Endothelial cell of umbilical vein (primary cell): ENCODE measurements at regions not wholly inside any gene's neighbourhood (a gene's known extent, or its start where the extent isn't known, plus 50 kb on each side); places are given as distances from the start of the nearest gene placed in this dataset.

Source experiments
- BruUV-seq: library from RNA; stranded (reverse); fragments of 400-500 nt; replicated peaks from 2 replicates; lab custom pipeline; 2021; lab: Mats Ljungman, UMichigan
- CTCF ChIA-PET: fragments of 300-600, 350-600 bp; sonication (Branson Sonifier 250); formaldehyde crosslinking; loops from one replicate; lab custom pipeline; 2021; ENCODE audit warnings: antibody characterized with exemption, inconsistent platforms; lab: Charles Lee
- POLR2A ChIA-PET: fragments of 300-600, 350-600 bp; sonication (Branson Sonifier 250); formaldehyde crosslinking; loops from one replicate; lab custom pipeline; 2021; ENCODE audit warnings: antibody characterized with exemption, inconsistent platforms; lab: Charles Lee
- DNase-seq: peaks from one replicate; pipeline ENCODE4 v3.0.0-alpha.2; 2011; ENCODE audit warnings: low read depth, low spot score
- FAIRE-seq: peaks from 2 replicates; lab custom pipeline; 2011; peaks lifted over from hg19 to GRCh38; lab: Jason Lieb, UNC
- H2AFZ ChIP-seq: 2 replicates; pipeline ENCODE4 v1.6.0; 2012; ENCODE audit warnings: low read depth, low read length, control low read depth, inconsistent platforms
- H3K27ac ChIP-seq: 2 replicates; pipeline ENCODE4 v1.5.1; 2011; ENCODE audit warnings: low read depth, mild to moderate bottlenecking, control low read depth, low read length, moderate library complexity; ENCODE audit not compliant: insufficient read depth
- H3K27me3 ChIP-seq, 2 experiments: 2 replicates each; pipeline versions ENCODE4 v1.6.0 to v1.6.1; 2011; ENCODE audit warnings: low read length in 2 of 2, mixed read lengths in 1 of 2; ENCODE audit not compliant: control insufficient read depth in 2 of 2, insufficient read depth in 2 of 2
- H3K36me3 ChIP-seq, 2 experiments: 2 replicates in 1 of 2; 3 replicates in 1 of 2; pipeline ENCODE4 v1.5.1; 2011; ENCODE audit warnings: low read length in 2 of 2, mild to moderate bottlenecking in 1 of 2, moderate library complexity in 1 of 2; ENCODE audit not compliant: control insufficient read depth in 2 of 2, insufficient read depth in 2 of 2; ENCODE audit errors: extremely low read depth in 1 of 2
- H3K4me1 ChIP-seq: 3 replicates; pipeline ENCODE4 v1.5.1; 2011; ENCODE audit warnings: mild to moderate bottlenecking, low read length; ENCODE audit not compliant: control insufficient read depth, insufficient read depth; ENCODE audit errors: extremely low read depth
- H3K4me2 ChIP-seq: 2 replicates; pipeline ENCODE4 v1.6.1; 2011; ENCODE audit warnings: low read length, control low read depth, mixed read lengths; ENCODE audit not compliant: insufficient read depth
- H3K4me3 ChIP-seq, 3 experiments: fragments of 200-600 bp in 1 of 3; sonication (generic), shearing (Covaris generic) in 1 of 3; replicated peaks in 1 of 3; 2 replicates each; pipeline ENCODE4 v1.5.1; 2011 to 2016; ENCODE audit warnings: control low read depth in 3 of 3, low read length in 3 of 3, mild to moderate bottlenecking in 2 of 3, inconsistent platforms in 1 of 3, low read depth in 1 of 3, moderate library complexity in 1 of 3; ENCODE audit not compliant: insufficient read depth in 1 of 3
- H3K79me2 ChIP-seq: 2 replicates; pipeline ENCODE4 v1.6.0; 2012; ENCODE audit warnings: low read length, inconsistent platforms; ENCODE audit not compliant: control insufficient read depth, insufficient read depth
- H3K9ac ChIP-seq: replicated peaks from 2 replicates; pipeline ENCODE3; 2011; ENCODE audit warnings: low read length, control low read depth; ENCODE audit not compliant: insufficient read depth; ENCODE audit errors: extremely low read depth
- H3K9me1 ChIP-seq: replicated peaks from 3 replicates; pipeline ENCODE4 v1.6.0; 2011; ENCODE audit warnings: mild to moderate bottlenecking, low read length; ENCODE audit not compliant: control insufficient read depth, insufficient read depth; ENCODE audit errors: extremely low read depth
- H3K9me3 ChIP-seq: replicated peaks from 2 replicates; pipeline ENCODE4 v1.5.1; 2012; ENCODE audit warnings: low read length, inconsistent platforms; ENCODE audit not compliant: control insufficient read depth, insufficient read depth
- H4K20me1 ChIP-seq: replicated peaks from 2 replicates; pipeline ENCODE3; 2011; ENCODE audit warnings: mild to moderate bottlenecking, low read length; ENCODE audit not compliant: control insufficient read depth, insufficient read depth; ENCODE audit errors: extremely low read depth
- EZH2 ChIP-seq: IDR thresholded peaks from 2 replicates; pipeline ENCODE4 v1.6.1; 2012; ENCODE audit warnings: borderline replicate concordance, low read depth, mild to moderate bottlenecking, moderate library complexity, low read length, inconsistent platforms; ENCODE audit not compliant: severe bottlenecking
- FOS ChIP-seq: IDR thresholded peaks from 2 replicates; pipeline ENCODE4 v1.6.1; 2011; ENCODE audit warnings: mild to moderate bottlenecking, low read length, moderate library complexity, borderline replicate concordance; ENCODE audit not compliant: insufficient read depth
- GATA2 ChIP-seq: IDR thresholded peaks from 2 replicates; pipeline ENCODE4 v1.7.0; 2011; ENCODE audit warnings: low read depth, mild to moderate bottlenecking, moderate library complexity, mixed read lengths, low read length; ENCODE audit not compliant: insufficient read length, insufficient read depth
- JUN ChIP-seq: IDR thresholded peaks from 2 replicates; pipeline ENCODE4 v1.6.1; 2011; ENCODE audit warnings: borderline replicate concordance, low read depth; ENCODE audit not compliant: insufficient read length, insufficient read depth
- MYC ChIP-seq: IDR thresholded peaks from one replicate; pipeline ENCODE4 v1.6.1; 2011; ENCODE audit warnings: mild to moderate bottlenecking, low read depth, low read length
- POLR2A ChIP-seq: IDR thresholded peaks from 2 replicates; pipeline ENCODE4 v1.6.1; 2012; ENCODE audit warnings: low read depth, mild to moderate bottlenecking, control low read depth, low read length
- POLR2AphosphoS5 ChIP-seq: IDR thresholded peaks from 2 replicates; pipeline ENCODE4 v1.6.1; 2012; ENCODE audit warnings: low read depth, mild to moderate bottlenecking, control low read depth, low read length, moderate library complexity; ENCODE audit not compliant: insufficient read depth
- dilution Hi-C: fragments of 300-500 bp; cut with MboI; formaldehyde crosslinking; loops from one replicate; pipeline ENCODE4 v1.15.0; 2019; ENCODE audit warnings: low sequenced_read_pairs; ENCODE audit not compliant: extremely low pct_ligation_motif_present
- intact Hi-C: fragments of 100-400 bp; cut with micrococcal nuclease; formaldehyde crosslinking; loops from one replicate; pipeline ENCODE4 v1.10.0; 2022
- TF ChIP-seq, protein P1 (sequence below): IDR thresholded peaks from 2 replicates; pipeline ENCODE4 v1.6.1; 2011; ENCODE audit not compliant: insufficient read depth, insufficient read length
- TF ChIP-seq, protein P2 (sequence below), 2 donors: IDR thresholded peaks; 1 replicate in 1 of 2; 2 replicates in 1 of 2; pipeline ENCODE4 v1.5.1; 2011; ENCODE audit warnings: low read length in 2 of 2, mild to moderate bottlenecking in 2 of 2, moderate library complexity in 2 of 2, control low read depth in 1 of 2, inconsistent platforms in 1 of 2, low read depth in 1 of 2; ENCODE audit not compliant: insufficient read depth in 1 of 2; ENCODE audit errors: extremely low read depth in 1 of 2

DNA sequence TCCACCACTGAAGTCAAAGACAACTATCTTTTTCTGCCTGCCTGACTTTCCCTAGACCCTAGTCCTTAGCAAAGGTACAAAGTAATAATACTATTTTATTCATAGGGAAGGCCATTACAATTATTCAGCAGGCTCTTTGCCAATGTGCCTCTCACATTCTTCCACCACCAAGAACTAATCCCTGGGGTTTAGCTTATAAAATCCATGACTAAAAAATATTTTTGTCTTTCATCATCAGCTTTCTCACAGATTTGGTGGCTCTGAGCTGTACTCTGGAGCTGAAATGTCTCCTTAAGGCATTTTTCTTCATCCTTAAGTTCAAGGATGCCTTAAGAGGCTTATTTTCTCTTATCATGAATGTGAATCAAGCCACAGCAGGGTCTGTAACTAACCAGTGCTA is 96.1 kb downstream of the OXGR1 start:
- H3K27me3 ChIP-seq: no peaks in the 10 kb centered on the region
- ChIA-PET POLR2A (no interaction called here), CTCF (no interaction called here)
- BruUV-seq: no TSS peak
- no peaks in the 10 kb centered on the region for H3K9me3 ChIP-seq
- H3K4me1 ChIP-seq: peaks cover 9% of the 10 kb centered on the region
- intact Hi-C loops (no loop called here), dilution Hi-C loops (no loop called here)
- no peak overlapping the region for H2AFZ ChIP-seq
- no peak overlapping the region for H3K9ac ChIP-seq
- H3K79me2 ChIP-seq: no peaks in the 10 kb centered on the region
- FAIRE-seq: no peak
- H3K36me3 ChIP-seq: no peaks in the 10 kb centered on the region
- no peak overlapping the region for H3K27ac ChIP-seq
- H3K9me1 ChIP-seq: no peaks in the 10 kb centered on the region
- no peak overlapping the region for H3K4me3 ChIP-seq
- H4K20me1 ChIP-seq: no peaks in the 10 kb centered on the region
- DNase-seq: no peak
- TF ChIP-seq, protein P1, sequence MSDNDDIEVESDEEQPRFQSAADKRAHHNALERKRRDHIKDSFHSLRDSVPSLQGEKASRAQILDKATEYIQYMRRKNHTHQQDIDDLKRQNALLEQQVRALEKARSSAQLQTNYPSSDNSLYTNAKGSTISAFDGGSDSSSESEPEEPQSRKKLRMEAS: no peak
- TF ChIP-seq MYC: no peak
- no peak for TF ChIP-seq POLR2AphosphoS5
- TF ChIP-seq FOS: no peak
- no peak for TF ChIP-seq EZH2
- no peak for TF ChIP-seq POLR2A
- TF ChIP-seq JUN: no peak
- no peak for TF ChIP-seq GATA2
- TF ChIP-seq, protein P2, sequence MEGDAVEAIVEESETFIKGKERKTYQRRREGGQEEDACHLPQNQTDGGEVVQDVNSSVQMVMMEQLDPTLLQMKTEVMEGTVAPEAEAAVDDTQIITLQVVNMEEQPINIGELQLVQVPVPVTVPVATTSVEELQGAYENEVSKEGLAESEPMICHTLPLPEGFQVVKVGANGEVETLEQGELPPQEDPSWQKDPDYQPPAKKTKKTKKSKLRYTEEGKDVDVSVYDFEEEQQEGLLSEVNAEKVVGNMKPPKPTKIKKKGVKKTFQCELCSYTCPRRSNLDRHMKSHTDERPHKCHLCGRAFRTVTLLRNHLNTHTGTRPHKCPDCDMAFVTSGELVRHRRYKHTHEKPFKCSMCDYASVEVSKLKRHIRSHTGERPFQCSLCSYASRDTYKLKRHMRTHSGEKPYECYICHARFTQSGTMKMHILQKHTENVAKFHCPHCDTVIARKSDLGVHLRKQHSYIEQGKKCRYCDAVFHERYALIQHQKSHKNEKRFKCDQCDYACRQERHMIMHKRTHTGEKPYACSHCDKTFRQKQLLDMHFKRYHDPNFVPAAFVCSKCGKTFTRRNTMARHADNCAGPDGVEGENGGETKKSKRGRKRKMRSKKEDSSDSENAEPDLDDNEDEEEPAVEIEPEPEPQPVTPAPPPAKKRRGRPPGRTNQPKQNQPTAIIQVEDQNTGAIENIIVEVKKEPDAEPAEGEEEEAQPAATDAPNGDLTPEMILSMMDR (IDR thresholded peaks at IDR 0.05; ENCODE audit: extremely low read depth in 1 of 2, insufficient read depth in 1 of 2, low read depth in 1 of 2, low read length in 2 of 2): no peak
- H3K4me2 ChIP-seq: no peak overlapping the region
